NCI-H2227 treated with DMSO at 0.1 percent for 48 hours (cell line): ENCODE measurements at regions not wholly inside any gene's neighbourhood (a gene's known extent, or its start where the extent isn't known, plus 50 kb on each side); places are given as distances from the start of the nearest gene placed in this dataset.
A peak's percentile ranks its signal among the peaks of the same experiment; 100 is the strongest.

Experiments used
- DNase-seq: peaks from one replicate; lab custom pipeline; 2025; lab: John Stamatoyannopoulos, UW

GRCh38 chr3:61311044-61311443, 59.8 kb upstream of the FHIT start:
- no peak for DNase-seq

GRCh38 chr3:61315871-61316270, 64.6 kb upstream of the FHIT start:
- DNase-seq: no peak

- peak; percentile 23 for DNase-seq
These were observed 71.8 kb upstream of the FHIT start for GRCh38 chr3:61323094-61323493.

GRCh38 chr3:61331929-61332552, 80.8 kb upstream of the FHIT start:
- no peak for DNase-seq

GRCh38 chr3:61333192-61333961, 82.1 kb upstream of the FHIT start:
- no peak for DNase-seq

- no peak for DNase-seq
These were observed 83.5 kb upstream of the FHIT start for GRCh38 chr3:61334783-61335182.

GRCh38 chr3:61340931-61341461, 89.7 kb upstream of the FHIT start:
- DNase-seq: no peak

GRCh38 chr3:61343543-61343942, 92.3 kb upstream of the FHIT start:
- no peak for DNase-seq

GRCh38 chr3:61345020-61345419, 93.8 kb upstream of the FHIT start:
- no peak for DNase-seq

GRCh38 chr3:61347981-61348380, 96.7 kb upstream of the FHIT start:
- no peak for DNase-seq

GRCh38 chr3:61349717-61350116, 98.5 kb upstream of the FHIT start:
- no peak for DNase-seq

GRCh38 chr3:61350782-61351309, 99.6 kb upstream of the FHIT start:
- no peak for DNase-seq

- no peak for DNase-seq
These were observed 101.1 kb upstream of the FHIT start for GRCh38 chr3:61352306-61352705.

- no peak for DNase-seq
These were observed 102.1 kb upstream of the FHIT start for GRCh38 chr3:61353382-61353781.

GRCh38 chr3:61354604-61355003, 103.4 kb upstream of the FHIT start:
- no peak for DNase-seq

GRCh38 chr3:61356685-61357084, 105.4 kb upstream of the FHIT start:
- no peak for DNase-seq

GRCh38 chr3:61357902-61358301, 106.7 kb upstream of the FHIT start:
- no peak for DNase-seq

GRCh38 chr3:61358364-61358763, 107.1 kb upstream of the FHIT start:
- no peak for DNase-seq

- DNase-seq: no peak
These were observed 109.2 kb upstream of the FHIT start for GRCh38 chr3:61360297-61360965.

GRCh38 chr3:61369678-61370077, 118.4 kb upstream of the FHIT start:
- no peak for DNase-seq

GRCh38 chr3:61371123-61371522, 119.9 kb upstream of the FHIT start:
- no peak for DNase-seq

GRCh38 chr3:61372723-61373122, 121.5 kb upstream of the FHIT start:
- DNase-seq: no peak

GRCh38 chr3:61378311-61378710, 127.1 kb upstream of the FHIT start:
- no peak for DNase-seq
